ENCODE measurements at regions not wholly inside any gene's neighbourhood (a gene's known extent, or its start where the extent isn't known, plus 50 kb on each side); places are given as distances from the start of the nearest gene placed in this dataset.
A peak's percentile ranks its signal among the peaks of the same experiment; 100 is the strongest.

GRCh38 chr9:1598270-1598669 lies 416.9 kb upstream of the SMARCA2 start:
- DNase-seq: no peak

DNA sequence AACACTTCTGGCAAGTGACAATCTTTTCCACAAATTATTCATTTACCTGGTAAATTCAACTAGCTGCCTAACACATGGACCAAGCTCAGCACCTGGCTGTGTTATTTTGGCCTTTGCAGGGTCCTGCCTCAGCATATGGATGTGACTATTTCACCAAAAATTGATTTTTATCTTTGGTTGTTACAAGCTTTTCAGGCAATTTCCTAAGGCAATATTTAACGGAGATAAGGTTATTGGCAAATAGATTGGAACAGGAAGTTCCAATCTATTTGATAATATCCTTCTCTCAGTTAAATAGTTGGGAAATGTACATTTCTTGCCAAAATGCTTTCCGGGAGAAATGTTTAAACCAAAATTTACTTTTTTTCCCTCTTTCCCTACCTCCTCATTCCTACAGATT lies 415.2 kb upstream of the SMARCA2 start:
- no peak for DNase-seq

DNA sequence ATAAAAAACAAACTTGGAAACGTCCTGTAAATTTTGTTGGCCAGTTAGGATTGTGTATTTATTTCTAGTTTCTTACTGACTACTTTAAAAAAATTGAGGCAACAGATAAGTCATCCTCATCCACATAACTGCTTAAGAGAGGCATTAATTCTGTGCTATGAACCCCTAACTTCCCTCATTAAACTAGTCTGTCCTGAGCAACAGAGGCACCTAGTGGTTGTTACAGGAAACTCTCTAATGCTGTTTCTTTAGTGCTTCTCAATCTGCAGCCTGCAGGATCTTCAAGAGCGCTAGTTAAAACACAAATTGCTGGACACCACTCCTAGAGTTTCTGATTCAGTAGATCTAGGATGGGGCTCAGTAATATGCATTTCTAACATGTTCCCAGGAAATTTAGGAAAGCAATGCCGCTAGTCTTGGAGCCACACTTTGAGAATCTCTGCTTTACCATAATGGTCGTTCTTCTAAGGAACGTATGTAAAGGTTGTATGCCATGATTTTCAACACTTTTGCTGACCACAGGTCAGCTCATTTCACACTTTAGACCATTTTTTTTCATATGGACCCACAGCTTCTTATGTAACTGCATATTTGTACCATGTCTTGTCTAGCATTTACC lies 410.1 kb upstream of the SMARCA2 start:
- DNase-seq: peak; percentile 61

GRCh38 chr9:1606253-1606652 lies 408.9 kb upstream of the SMARCA2 start:
- peak; percentile 41 for DNase-seq

- no peak for DNase-seq
Measured at GRCh38 chr9:1612886-1613285, 402.3 kb upstream of the SMARCA2 start.

DNA sequence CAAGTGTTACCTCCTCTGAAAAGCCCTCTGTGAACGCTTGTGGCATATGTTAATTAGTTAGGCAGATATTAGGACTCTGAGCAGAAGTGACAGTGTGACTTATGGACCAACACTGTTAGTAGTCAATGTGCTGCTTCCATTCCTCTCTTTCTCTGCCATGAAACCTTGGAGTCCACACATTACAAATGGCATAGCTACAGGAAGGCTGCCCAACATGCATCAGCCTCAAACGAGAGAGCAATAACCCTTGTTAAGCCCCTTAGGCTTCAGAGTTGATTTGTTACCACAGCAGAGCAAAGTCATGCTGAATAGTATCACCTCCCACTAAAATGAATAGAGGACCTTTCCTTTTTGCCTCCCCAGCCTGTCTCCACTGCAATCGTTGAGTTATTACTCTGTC lies 397.7 kb upstream of the SMARCA2 start:
- no peak for DNase-seq

DNA sequence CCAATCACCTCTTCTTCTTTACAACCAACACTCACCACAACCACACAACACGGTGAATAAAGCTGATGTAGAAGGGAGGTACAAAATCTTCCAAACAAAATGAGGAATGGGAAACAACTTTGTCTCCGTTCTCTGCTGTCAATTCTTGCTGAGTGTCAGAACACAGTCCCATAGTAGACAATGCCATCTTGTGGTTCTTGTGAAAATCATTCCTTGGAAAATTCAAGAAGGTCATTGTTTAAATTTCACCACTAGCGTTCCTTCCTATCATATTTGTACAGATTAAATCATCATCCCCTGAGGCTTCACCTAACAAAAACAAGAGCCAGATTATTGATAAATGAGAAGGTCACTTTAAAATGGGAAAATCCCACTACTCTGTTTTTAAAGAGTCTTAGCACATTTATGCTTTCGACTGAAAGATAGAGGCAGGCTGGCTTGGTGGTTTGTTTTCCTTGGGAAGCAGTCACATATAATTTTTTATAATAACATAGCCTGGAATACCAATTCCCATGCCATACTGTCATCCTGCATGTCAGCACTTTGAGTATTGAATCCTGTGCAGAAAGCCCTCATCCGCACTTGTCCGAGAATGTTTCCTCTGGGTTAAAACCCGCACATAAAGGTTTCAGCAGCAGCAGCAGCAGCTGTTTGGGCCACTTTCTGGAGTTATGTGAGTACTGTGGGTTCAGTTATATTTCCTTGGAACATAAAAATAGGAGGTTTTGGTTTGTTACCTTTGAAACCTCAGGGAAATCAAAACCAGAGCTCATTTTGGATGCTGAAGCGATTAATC lies 395.0 kb upstream of the SMARCA2 start:
- DNase-seq: peak; percentile 29

- DNase-seq: no peak
Measured at GRCh38 chr9:1637401-1637800, 377.7 kb upstream of the SMARCA2 start.

GRCh38 chr9:1639166-1639565 lies 376.0 kb upstream of the SMARCA2 start:
- no peak for DNase-seq

DNA sequence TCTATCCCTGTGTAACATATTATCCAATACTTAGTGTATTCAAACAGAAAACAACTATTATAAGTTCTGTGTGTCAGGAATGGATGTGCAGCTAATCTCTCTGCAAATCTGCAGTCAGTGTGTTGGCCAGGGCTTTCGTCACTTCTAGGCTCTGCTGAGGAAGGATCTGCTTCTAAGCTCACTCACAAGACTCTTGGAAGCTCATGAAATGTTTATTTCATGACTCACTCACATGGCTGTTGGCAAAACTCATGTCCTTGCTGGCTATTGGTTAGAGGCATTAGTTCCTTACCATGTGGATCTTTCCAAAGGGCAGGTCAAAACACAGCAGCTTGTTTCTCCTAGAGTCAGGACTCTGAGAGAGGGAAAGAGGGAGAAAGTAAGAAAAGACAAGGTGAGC lies 367.4 kb upstream of the SMARCA2 start:
- DNase-seq: no peak

- DNase-seq: no peak
Measured at GRCh38 chr9:1653282-1653681, 361.9 kb upstream of the SMARCA2 start.

- no peak for DNase-seq
Measured at GRCh38 chr9:1658661-1659362, 356.3 kb upstream of the SMARCA2 start.

GRCh38 chr9:1659363-1659690 lies 355.8 kb upstream of the SMARCA2 start:
- no peak for DNase-seq

GRCh38 chr9:1668441-1668840 lies 346.7 kb upstream of the SMARCA2 start:
- no peak for DNase-seq

DNA sequence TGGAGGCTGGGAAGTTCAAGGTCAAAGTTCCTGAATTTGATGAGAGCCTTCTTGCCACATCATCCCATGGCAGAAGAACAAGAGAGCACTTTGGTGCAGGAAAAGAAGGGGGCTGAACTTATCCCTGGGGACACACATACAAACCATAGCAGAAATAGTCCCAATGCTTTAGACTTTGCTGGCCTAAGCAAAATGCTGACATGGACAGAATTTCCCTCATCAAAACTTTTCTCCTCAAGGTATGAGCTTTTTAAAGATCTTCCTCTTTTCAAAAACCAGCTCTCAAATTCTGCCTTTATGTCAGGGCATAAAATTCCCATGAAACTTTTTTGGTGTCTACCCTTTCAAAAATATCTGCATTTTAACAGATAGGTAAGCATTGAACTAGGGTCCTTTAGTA lies 341.8 kb upstream of the SMARCA2 start:
- DNase-seq: no peak

- no peak for DNase-seq
Measured at GRCh38 chr9:1676771-1677170, 338.4 kb upstream of the SMARCA2 start.

GRCh38 chr9:1683951-1684350 lies 331.2 kb upstream of the SMARCA2 start:
- no peak for DNase-seq

DNA sequence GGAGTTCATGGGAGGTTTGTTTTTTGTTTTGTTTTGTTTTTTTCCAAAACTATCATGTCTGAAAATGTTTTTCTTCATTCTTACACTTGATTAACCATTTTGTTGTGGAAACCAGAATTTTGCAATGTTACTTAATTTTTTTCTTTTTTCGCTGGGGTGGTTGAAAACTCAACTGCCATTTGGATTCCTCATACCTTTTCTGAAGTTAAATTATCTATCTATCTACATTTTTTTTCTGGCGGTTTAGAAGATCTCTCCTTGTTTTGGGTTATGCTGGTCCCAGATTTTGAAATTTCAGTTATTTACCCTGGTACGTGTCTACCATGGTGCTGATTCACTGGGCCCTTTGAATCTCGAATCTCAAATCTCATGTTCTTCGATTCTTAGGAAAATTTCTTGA lies 316.2 kb upstream of the SMARCA2 start:
- DNase-seq: no peak

DNA sequence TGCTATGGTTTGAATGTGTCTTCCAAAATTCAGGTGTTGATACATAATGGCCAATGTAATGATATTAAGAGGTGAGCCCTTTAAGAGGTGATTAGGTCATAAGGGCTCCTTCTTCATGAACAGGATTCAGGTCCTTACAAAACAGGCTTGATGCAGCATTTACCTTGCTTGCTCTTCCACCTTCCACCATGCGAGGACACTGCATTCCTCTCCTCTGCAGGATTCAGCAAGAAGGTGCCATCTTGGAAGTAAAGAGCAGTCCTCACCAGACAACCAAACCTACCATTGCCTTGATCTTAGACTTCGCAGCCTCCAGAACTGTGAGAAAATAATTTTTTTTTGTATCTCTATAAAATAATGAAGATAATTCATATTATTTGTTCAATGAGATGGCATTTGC lies 314.0 kb upstream of the SMARCA2 start:
- no peak for DNase-seq

DNA sequence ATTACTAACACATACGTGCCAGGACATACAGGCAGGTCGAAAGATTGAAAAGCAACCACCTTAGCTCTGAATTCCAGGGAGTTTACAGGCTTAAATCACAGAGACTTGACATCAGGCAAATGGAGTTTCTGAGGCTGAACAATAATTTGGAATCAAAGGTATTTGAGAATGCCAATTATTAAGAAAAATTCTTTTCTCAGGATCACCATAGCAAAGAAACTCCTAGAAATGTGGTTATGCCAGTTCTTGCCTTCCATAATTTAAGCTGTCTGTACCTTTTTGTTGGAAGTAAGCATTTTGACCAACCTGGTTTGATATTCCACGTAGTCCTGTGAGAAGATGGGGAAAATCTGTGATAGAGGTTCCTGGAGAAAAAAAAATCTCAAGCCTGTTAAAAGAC lies 312.4 kb upstream of the SMARCA2 start:
- DNase-seq: no peak

DNA sequence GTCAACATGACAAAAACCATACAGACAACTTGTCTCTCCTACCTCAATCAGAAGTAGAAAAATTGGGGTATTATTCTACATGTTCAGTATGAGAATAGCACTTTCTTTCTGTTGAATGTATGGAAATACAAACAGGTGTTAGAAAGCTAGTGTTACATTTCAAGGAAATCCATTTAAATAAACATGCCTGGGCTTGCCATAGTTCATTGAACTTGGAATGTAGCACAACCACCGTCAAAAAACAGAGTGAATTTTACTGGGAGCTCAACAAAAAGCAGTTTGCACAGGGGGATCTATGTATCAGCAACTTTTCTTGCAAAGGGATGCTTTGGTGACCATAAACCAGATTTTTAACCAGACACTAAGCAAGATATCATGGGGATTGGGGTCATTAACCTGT lies 307.9 kb upstream of the SMARCA2 start:
- peak; percentile 27 for DNase-seq

DNA sequence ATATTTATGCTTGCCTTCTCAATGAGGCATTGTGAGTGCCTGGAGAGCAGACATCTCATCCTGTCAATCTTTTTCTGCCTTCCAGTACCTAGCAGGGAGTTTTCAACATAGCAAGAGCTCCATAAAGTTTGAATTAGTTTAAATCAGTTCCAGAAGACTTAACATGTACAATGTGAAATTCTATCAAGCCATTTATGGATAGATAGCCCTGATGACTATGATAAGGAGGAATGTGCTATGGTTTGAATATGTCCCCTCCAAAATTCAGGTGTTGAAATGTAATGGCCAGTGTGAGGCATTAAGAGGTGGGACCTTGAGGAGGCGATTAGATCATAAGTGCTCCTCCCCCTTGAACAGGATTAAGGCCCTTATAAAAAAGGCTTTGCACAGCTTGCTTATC lies 306.9 kb upstream of the SMARCA2 start:
- no peak for DNase-seq

DNA sequence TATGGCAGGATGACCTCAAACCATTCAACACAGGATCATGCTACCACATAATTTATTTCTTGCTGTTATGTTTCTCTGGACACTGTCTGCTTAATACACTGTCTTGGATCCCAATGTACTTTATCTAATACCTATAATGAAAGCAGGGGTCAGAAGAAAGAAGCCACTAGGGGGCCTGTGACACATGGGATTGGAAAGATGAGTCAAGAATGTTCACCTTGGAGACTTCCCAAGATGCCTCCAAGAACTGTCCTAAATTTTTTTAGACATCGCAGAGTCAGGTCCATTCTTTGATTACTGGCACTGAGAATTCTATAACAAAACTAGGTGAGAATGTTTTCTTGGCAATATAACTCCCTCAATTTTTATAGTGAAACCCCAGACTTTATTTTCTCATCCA lies 305.8 kb upstream of the SMARCA2 start:
- DNase-seq: no peak

GRCh38 chr9:1712861-1713450 lies 302.2 kb upstream of the SMARCA2 start:
- DNase-seq: no peak
